MM.1S (cell line): ENCODE measurements at regions not wholly inside any gene's neighbourhood (a gene's known extent, or its start where the extent isn't known, plus 50 kb on each side); places are given as distances from the start of the nearest gene placed in this dataset.

ENCODE experiments used
- CTCF ChIP-seq: fragments of 300-600 bp; sonication (generic); IDR thresholded peaks from 2 replicates; pipeline ENCODE4 v1.5.1; 2016; ENCODE audit warnings: antibody characterized with exemption, low read length, mixed read lengths
- EZH2 ChIP-seq: fragments of 300-600 bp; sonication (generic); optimal IDR thresholded peaks from 2 replicates; pipeline ENCODE3; 2017; ENCODE audit warnings: low read depth, mild to moderate bottlenecking, antibody characterized with exemption, low read length, mixed read lengths

- TF ChIP-seq CTCF (no peak), EZH2 (no peak)
Observed at GRCh38 chr7:47188653-47189315, 393.1 kb downstream of the TNS3 start.
